NCI-H2029 treated with DMSO at 0.1 percent for 48 hours (cell line): ENCODE measurements at regions not wholly inside any gene's neighbourhood (a gene's known extent, or its start where the extent isn't known, plus 50 kb on each side); places are given as distances from the start of the nearest gene placed in this dataset.

Experiments
- DNase-seq: peaks from one replicate; lab custom pipeline; 2025; lab: John Stamatoyannopoulos, UW

GRCh38 chr11:56932572-56933220, 56.0 kb upstream of the OR5AK2 start:
- no peak for DNase-seq

GRCh38 chr11:56923116-56923515, 65.6 kb upstream of the OR5AK2 start:
- DNase-seq: no peak

- no peak for DNase-seq
These were observed 66.3 kb upstream of the OR5AK2 start for GRCh38 chr11:56922421-56922820.

GRCh38 chr11:56917708-56918400, 70.9 kb upstream of the OR5AK2 start:
- no peak for DNase-seq

DNA sequence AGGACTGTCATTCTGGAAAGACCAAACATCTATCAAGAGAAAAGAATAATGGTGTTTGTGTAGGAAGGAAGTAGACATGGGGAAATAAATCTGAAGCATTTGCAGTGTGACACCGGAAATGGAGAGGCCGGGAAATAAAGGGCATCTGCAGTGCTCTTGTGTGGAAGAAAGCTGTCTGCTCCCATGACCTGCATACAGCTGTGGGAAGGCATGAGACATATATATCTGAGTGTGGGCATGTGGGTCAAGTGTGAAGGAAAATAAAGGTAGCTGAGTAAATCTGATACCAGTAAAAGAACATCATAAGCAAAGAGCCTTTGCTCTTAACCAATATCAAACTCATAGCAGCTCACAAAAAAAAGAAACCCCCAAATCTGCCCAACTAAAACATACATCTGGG, 72.1 kb upstream of the OR5AK2 start:
- no peak for DNase-seq

GRCh38 chr11:56916162-56916561, 72.6 kb upstream of the OR5AK2 start:
- no peak for DNase-seq

DNA sequence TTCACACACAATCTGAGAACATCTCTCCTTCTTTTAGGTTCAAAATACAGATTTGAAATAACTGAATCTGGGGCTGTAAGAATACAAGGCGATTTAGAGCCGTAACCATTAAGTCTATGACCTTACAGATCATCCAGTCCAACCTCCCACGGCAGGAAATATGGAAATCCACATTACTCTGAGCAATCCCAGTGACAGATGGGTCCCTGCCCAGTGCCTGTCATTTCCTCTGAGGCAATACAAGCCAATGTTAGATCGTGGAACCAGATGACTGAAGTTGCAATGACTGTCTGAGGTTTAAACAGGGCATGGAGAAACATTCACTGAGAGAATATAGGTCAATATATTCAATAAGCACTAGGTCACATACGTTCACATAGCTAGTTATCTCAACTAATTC, 77.4 kb upstream of the OR5AK2 start:
- no peak for DNase-seq

DNA sequence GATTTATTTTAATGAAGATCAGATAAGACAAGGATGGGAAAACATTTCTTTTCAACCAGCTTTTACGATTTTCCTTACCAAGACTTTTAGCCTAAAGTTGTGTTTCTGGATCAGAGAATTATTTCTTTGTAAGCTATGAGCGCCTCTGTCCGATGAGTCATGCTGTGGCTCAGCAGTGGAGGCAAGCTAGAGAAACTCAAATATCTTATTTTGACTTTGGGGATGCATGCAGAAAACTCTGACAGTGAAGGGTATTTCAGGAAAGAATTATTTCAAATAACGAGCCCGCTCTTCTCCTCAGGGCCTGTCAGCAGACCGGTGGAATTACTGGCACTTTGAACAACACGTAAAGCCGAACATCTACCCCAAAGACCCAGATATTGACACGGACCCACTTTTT, 77.9 kb upstream of the OR5AK2 start:
- no peak for DNase-seq

DNA sequence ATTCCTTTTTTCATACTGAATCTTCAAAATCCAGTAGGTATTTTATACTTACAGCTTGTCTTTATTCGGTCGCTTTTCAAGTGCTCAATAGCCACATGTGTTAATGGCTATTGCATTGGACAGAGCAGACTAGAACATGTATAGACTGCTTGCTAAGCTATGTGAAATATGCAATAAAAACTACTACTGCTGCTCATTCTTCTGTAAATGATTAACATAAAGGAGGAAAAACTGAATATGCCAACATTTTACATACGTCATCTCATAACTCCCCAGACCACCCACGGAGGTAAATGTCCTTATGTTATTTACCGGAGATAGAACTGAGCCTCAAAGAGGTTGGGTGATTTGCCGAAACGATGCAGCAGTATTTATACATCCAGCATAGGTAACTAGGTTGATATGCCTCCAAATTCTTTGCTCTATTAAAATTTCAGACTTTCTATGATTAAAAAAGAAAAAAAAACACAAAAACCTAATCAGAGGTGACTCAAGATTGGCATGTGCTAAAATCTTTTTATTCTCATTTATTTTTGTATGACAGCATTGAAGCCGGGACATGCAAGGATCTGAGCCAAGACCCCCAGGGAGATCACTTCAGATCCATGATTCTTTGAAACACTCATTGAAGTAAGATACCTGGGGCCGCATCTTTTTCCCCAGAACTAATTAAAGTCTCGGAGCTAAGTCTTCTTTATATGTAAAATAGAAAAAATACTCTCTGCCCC, 78.5 kb upstream of the OR5AK2 start:
- no peak for DNase-seq

- DNase-seq: no peak
These were observed 79.2 kb upstream of the OR5AK2 start for GRCh38 chr11:56909563-56909962.

DNA sequence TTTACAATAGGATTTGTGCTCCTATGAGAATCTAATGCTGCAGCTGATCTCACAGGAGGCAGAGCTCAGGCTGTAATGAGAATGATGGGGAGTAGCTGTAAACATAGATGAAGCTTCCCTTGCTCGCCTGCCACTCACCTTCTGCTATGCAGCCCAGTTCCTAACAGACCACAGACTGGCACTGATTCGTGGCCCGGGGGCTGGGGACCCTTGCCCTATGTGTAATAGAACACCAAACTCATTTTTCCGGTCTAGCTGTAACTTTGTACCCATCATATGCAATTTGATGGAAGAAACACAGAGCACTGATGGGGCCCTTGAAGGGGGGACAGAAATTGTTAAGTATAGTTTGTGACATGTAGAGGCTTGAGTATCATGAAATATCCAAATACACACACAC, 79.6 kb upstream of the OR5AK2 start:
- no peak for DNase-seq

DNA sequence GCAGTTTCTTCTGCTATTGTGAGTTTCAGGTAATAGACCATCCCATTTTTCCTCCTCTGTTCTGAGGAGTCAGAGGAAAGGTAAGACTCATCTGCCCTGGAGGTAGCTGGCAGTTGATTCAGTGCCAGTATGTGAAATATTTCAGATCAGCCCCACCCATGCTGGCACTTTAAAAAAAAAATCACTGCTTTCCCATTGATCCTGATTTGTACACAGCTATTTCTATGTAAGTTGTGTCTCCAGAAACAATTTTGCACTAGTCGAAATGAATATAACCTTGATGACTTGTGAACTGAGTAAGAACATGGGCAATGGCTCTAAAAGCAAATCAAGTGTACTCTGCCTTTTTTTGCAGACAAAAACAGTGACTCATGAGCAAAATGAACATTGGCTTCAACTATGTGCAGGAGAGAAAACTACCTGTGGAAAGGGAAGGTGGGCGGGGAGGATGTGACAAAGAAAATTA, 82.0 kb upstream of the OR5AK2 start:
- no peak for DNase-seq

DNA sequence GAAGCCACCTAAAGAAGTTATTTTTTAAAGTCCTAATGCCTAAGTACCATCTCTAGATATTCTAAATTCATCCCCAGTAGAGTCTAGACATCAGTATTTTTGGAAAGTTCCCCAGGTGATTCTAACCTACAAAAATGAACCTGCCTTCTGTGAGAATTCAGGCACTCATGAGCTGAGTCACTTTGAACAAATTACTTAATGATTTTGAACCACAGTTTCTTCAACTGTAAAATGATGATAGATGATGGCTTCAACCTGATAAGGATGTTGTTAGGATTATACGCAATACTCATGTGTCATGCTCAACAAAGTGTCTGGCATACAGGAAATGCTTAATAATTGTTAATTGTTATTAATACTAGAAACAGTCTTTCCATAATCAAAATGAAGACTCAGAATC, 82.8 kb upstream of the OR5AK2 start:
- DNase-seq: no peak

DNA sequence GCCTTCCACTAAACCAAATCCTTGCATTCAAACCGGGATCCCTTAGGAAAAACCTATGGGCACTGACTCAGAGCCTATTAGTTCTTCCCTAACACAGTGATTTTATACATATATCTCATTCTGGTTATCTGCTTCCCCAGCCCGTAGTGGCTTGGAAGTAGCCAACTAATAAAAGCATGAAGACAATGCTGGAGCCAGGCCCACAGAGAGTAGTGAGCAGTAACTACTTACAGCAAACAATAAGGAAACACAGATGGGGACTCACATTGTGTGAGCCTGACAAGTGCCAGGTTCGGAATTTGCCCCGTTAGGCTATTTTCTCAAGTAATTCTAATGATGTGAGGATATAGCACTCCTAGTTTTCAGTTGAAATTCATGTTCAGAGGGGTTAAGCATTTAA, 83.3 kb upstream of the OR5AK2 start:
- no peak for DNase-seq

GRCh38 chr11:56898856-56899255, 89.9 kb upstream of the OR5AK2 start:
- no peak for DNase-seq

DNA sequence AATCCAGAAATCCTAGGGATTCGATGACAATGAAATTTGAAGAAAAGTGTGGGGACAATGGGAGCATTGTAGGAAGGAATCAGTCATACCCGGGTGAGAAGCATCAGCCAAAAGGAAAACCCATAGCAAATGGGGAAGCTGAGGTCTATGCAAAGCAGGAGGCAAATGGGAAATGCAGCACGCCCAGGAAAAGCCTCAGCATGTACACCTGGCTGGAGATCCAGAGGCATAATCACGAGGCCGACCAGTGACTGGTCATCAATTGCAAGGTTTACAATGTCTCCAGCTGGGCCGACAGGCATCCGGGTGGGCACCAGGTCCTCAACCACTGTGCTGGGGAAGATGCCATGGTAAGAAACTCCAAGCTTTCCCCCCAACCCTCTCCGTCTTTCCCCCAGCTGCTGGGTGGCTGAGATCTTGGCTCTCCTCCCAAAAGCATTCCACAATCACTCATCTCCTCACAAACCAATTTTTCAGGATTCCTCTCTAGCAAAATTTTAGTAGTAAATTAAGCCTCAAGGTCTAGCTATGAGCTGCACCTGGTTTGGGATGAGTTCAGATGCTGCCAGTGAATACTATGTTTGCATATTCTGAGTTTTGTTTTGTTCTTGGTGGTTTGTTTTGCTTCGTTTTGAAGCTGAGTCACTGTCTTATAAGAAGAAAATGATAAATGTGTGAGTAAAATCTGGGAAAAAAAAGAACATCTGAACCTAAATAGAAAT, 98.0 kb upstream of the OR5AK2 start:
- no peak for DNase-seq

- no peak for DNase-seq
These were observed 98.7 kb upstream of the OR5AK2 start for GRCh38 chr11:56889986-56890385.

GRCh38 chr11:56887940-56888339, 100.8 kb upstream of the OR5AK2 start:
- DNase-seq: no peak

DNA sequence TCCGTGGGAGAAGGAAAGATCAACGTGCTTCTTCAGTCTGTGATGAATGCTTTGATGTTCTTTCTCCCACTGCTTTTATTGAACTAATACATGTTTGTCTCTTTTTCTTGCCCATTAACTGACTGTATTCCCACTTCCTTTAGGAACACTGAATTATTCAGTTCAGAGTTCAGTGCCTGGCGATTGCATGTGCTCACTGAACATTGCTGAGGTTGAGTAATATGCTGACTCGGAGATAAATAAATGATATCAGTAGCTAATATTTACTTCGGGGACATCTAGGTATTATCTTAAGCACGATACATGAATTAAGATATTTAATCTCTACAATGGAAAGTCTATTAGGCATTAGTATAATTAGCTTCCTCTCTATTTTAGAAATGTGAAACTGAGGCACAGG, 102.3 kb upstream of the OR5AK2 start:
- no peak for DNase-seq

DNA sequence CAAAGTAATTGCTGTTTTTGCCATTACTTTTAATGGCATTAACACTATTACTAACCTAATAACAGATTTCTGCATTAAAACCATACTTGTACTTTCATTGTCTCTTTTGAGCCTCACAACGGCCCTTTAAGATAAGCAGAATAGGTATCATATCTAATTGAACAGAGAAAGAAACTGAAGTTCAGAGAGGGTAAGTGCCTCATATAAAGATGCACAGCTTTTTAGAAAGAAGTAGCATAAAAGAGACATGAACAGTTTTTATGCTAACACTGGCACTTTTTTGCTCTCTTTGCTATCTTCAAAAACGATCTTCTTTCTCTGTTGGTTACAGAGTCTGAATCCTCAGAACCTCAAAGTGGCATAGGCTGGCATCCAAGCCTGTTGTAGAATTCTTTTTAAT, 102.9 kb upstream of the OR5AK2 start:
- DNase-seq: no peak

DNA sequence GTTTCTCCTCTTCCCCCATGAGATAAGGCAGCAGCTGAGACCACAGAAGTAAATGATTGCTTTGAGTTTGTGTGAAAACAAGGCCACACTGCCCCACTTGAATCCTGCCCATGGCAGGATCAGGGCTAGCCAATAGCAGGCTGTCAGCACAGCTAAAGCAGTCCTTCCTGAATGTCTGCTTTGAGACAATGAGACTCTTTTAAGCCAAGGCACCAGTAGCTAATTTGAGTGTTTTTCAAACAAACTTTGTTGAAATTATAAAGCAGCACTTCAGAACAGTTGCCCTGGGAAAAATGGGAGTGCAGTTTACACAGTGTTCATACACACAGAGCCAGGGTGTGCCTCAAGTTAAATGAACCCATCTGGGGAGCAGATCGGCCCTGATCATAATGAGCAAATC, 103.5 kb upstream of the OR5AK2 start:
- no peak for DNase-seq

DNA sequence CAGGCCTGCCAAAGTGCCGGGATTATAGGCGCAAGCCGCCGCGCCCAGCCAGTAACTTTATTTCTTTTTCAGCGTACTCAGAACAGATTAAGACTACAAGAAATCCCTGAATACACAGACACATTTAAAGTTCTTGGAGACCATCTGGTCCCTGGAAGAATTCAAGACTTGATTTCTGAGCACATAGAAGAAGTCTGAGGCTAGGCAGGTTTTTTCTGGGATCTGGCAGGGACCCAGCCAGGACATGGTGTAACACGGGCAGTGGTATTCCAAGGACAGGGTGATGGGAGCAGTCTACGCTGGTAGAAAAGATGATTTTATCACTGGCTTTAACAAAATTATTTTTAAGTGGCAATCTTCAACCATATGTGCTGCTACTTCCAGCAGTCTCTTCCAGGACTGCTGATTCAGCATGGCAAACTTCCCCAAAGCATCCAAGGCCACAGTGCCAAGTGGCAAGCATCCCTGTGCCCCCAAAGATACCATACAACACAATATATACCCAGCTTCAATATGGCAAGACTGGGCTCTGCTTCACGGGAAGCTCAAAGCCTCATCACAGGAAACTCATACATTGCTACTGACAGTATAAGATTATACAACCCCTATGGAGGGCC, 105.2 kb upstream of the OR5AK2 start:
- no peak for DNase-seq
